ENCODE measurements at regions not wholly inside any gene's neighbourhood (a gene's known extent, or its start where the extent isn't known, plus 50 kb on each side); places are given as distances from the start of the nearest gene placed in this dataset.

DNA sequence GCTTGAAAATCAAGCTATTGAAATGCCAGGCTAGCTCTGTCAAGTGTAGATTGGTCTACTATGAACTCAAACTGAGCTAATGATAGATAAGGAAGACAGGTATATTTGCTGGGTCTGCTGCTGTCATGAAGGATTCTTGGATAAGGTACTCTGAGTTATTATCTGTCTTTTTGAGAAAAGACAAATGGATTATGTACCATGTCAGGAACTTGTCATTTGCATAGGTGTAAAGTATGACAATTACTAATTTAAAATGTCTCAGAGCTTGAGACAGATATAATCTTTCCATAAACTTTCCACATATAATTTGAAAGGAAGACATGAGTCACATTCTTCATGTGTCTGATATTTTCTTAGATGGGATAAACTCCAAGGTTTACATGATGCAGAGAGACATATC lies 594.1 kb upstream of the PTPRD start:
- H3K27me3 Mint-ChIP-seq: no peaks in the 10 kb centered on the region
- ATAC-seq (no peak), DNase-seq (no peak)
- H3K4me1 Mint-ChIP-seq (ENCODE audit: low read depth): no peaks in the 10 kb centered on the region
- no peaks in the 10 kb centered on the region for H3K36me3 Mint-ChIP-seq (ENCODE audit: low read depth)
- CTCF ChIA-PET: no interaction called here
- H3K4me3 Mint-ChIP-seq: no peak overlapping the region
- POLR2A ChIA-PET: interaction anchor here (0.6 kb wide), 1 partner anchor 59 kb away, joined by 3 read pairs; no protein-coding TSS in a partner anchor
- no peak for TF ChIP-seq CTCF (IDR thresholded peaks at IDR 0.05)
- H3K9me3 Mint-ChIP-seq: peaks cover 14% of the 10 kb centered on the region
- intact Hi-C loops (cut with micrococcal nuclease): no loop called here
- H3K27ac Mint-ChIP-seq: no peak overlapping the region

- H3K4me1 Mint-ChIP-seq (ENCODE audit: low read depth): no peaks in the 10 kb centered on the region
- POLR2A ChIA-PET: no interaction called here
- no peaks in the 10 kb centered on the region for H3K27me3 Mint-ChIP-seq
- no peaks in the 10 kb centered on the region for H3K36me3 Mint-ChIP-seq (ENCODE audit: low read depth)
- ATAC-seq: no peak
- no peak for DNase-seq
- TF ChIP-seq CTCF (IDR thresholded peaks at IDR 0.05): no peak
- CTCF ChIA-PET: no interaction called here
- H3K9me3 Mint-ChIP-seq: peaks cover 20% of the 10 kb centered on the region
- H3K4me3 Mint-ChIP-seq: no peak overlapping the region
- intact Hi-C loops (cut with micrococcal nuclease): no loop called here
- no peak overlapping the region for H3K27ac Mint-ChIP-seq
Observed at GRCh38 chr9:11233696-11234095, 620.9 kb upstream of the PTPRD start.

GRCh38 chr9:11235061-11235460 lies 622.3 kb upstream of the PTPRD start:
- H3K9me3 Mint-ChIP-seq: peaks cover 19% of the 10 kb centered on the region
- no peaks in the 10 kb centered on the region for H3K4me1 Mint-ChIP-seq (ENCODE audit: low read depth)
- TF ChIP-seq CTCF (IDR thresholded peaks at IDR 0.05): no peak
- intact Hi-C loops (cut with micrococcal nuclease): no loop called here
- ChIA-PET POLR2A (no interaction called here), CTCF (no interaction called here)
- ATAC-seq (no peak), DNase-seq (no peak)
- no peak overlapping the region for H3K27ac Mint-ChIP-seq
- no peak overlapping the region for H3K4me3 Mint-ChIP-seq
- H3K27me3 Mint-ChIP-seq: no peaks in the 10 kb centered on the region
- no peaks in the 10 kb centered on the region for H3K36me3 Mint-ChIP-seq (ENCODE audit: low read depth)

- intact Hi-C loops (cut with micrococcal nuclease): no loop called here
- H3K27me3 Mint-ChIP-seq: no peaks in the 10 kb centered on the region
- ATAC-seq: no peak
- no peak overlapping the region for H3K27ac Mint-ChIP-seq
- H3K36me3 Mint-ChIP-seq (ENCODE audit: low read depth): no peaks in the 10 kb centered on the region
- CTCF ChIA-PET: no interaction called here
- TF ChIP-seq CTCF (IDR thresholded peaks at IDR 0.05): no peak
- POLR2A ChIA-PET: no interaction called here
- DNase-seq: no peak
- no peak overlapping the region for H3K4me3 Mint-ChIP-seq
- peaks cover 15% of the 10 kb centered on the region for H3K9me3 Mint-ChIP-seq
- H3K4me1 Mint-ChIP-seq (ENCODE audit: low read depth): no peaks in the 10 kb centered on the region
Observed at GRCh38 chr9:11241779-11242178, 629.0 kb upstream of the PTPRD start.

DNA sequence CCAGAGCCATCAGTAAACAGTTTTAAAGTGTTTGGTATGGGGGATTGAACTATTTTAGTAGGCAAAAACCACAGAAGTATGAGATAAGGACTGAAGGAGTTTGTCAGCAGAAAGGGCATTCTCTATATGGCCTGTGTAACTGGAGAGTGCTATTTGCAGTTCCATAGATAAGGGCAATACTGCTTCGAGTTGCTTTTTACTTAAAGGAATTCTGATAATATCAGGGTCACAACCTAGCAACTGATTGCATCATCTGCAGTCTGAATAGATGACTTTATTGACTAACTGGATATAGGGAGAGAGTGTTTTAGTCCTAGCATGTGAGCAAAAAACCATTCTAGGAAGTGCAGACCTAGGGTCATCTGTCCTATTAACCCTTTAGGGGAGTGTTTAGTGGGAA lies 645.2 kb upstream of the PTPRD start:
- no peaks in the 10 kb centered on the region for H3K36me3 Mint-ChIP-seq (ENCODE audit: low read depth)
- DNase-seq: no peak
- H3K4me1 Mint-ChIP-seq (ENCODE audit: low read depth): no peaks in the 10 kb centered on the region
- no peak overlapping the region for H3K27ac Mint-ChIP-seq
- ATAC-seq: no peak
- no peak for TF ChIP-seq CTCF (IDR thresholded peaks at IDR 0.05)
- peaks cover 32% of the 10 kb centered on the region for H3K9me3 Mint-ChIP-seq
- ChIA-PET CTCF (no interaction called here), POLR2A (no interaction called here)
- H3K27me3 Mint-ChIP-seq: no peaks in the 10 kb centered on the region
- intact Hi-C loops (cut with micrococcal nuclease): no loop called here
- no peak overlapping the region for H3K4me3 Mint-ChIP-seq

All from activated CD8-positive, alpha-beta T cell treated with anti-CD3 and anti-CD28 coated beads for 36 hours (primary cell).